Fibroblast of lung (primary cell): ENCODE measurements at regions not wholly inside any gene's neighbourhood (a gene's known extent, or its start where the extent isn't known, plus 50 kb on each side); places are given as distances from the start of the nearest gene placed in this dataset.

Experiments used
- DNase-seq, 2 donors: peaks; one replicate each; pipeline versions ENCODE4 v3.0.0 to v3.0.0-alpha.2; 2010; ENCODE audit warnings: low read depth in 2 of 2
- H2AFZ ChIP-seq: 2 replicates; pipeline ENCODE4 v1.5.1; 2012; ENCODE audit warnings: low read length, control low read depth, inconsistent platforms
- H3K27ac ChIP-seq: 2 replicates; pipeline ENCODE4 v1.5.1; 2011; ENCODE audit warnings: low read length, control low read depth; ENCODE audit not compliant: insufficient read depth
- H3K27me3 ChIP-seq: 2 replicates; pipeline ENCODE4 v1.5.1; 2011; ENCODE audit warnings: mild to moderate bottlenecking, low read length; ENCODE audit not compliant: control insufficient read depth, insufficient read depth
- H3K36me3 ChIP-seq: 2 replicates; pipeline ENCODE4 v1.5.1; 2011; ENCODE audit warnings: low read length; ENCODE audit not compliant: control insufficient read depth, insufficient read depth
- H3K4me1 ChIP-seq: 2 replicates; pipeline ENCODE4 v1.5.1; 2011; ENCODE audit warnings: low read length; ENCODE audit not compliant: control insufficient read depth, insufficient read depth; ENCODE audit errors: extremely low read depth
- H3K4me2 ChIP-seq: 2 replicates; pipeline ENCODE4 v1.5.1; 2011; ENCODE audit warnings: low read length, control low read depth; ENCODE audit not compliant: insufficient read depth; ENCODE audit errors: extremely low read depth
- H3K4me3 ChIP-seq, 4 experiments: fragments of 200-600 bp in 1 of 4; sonication (generic) in 1 of 4; replicated peaks in 1 of 4; 2 replicates each; pipeline ENCODE4 v1.5.1; 2011 to 2016; ENCODE audit warnings: low read length in 4 of 4, low read depth in 3 of 4, mild to moderate bottlenecking in 3 of 4, control low read depth in 2 of 4, inconsistent platforms in 1 of 4, mixed read lengths in 1 of 4; ENCODE audit not compliant: insufficient read depth in 1 of 4; ENCODE audit errors: control extremely low read depth in 1 of 4
- H3K79me2 ChIP-seq: 2 replicates; pipeline ENCODE4 v1.5.1; 2012; ENCODE audit warnings: mild to moderate bottlenecking, low read length, inconsistent platforms; ENCODE audit not compliant: control insufficient read depth, insufficient read depth
- H3K9ac ChIP-seq: 2 replicates; pipeline ENCODE4 v1.5.1; 2011; ENCODE audit warnings: mild to moderate bottlenecking, low read length, control low read depth; ENCODE audit not compliant: insufficient read depth
- H3K9me3 ChIP-seq: 2 replicates; pipeline ENCODE4 v1.5.1; 2012; ENCODE audit warnings: low read depth, low read length; ENCODE audit not compliant: control insufficient read depth, insufficient read depth
- H4K20me1 ChIP-seq: 2 replicates; pipeline ENCODE4 v1.5.1; 2011; ENCODE audit warnings: low read length; ENCODE audit not compliant: control insufficient read depth, insufficient read depth; ENCODE audit errors: extremely low read depth
- CTCF ChIP-seq, 2 donors: IDR thresholded peaks in 1 of 2; conservative IDR thresholded peaks in 1 of 2; 1 replicate in 1 of 2; 2 replicates in 1 of 2; pipeline ENCODE4 v1.5.1; 2011 to 2012; ENCODE audit warnings: low read length in 2 of 2, control low read depth in 1 of 2, inconsistent platforms in 1 of 2, low read depth in 1 of 2, mild to moderate bottlenecking in 1 of 2
- EZH2 ChIP-seq: IDR thresholded peaks from 2 replicates; pipeline ENCODE4 v1.5.1; 2012; ENCODE audit warnings: low read length, control low read depth, mild to moderate bottlenecking; ENCODE audit errors: missing control alignments

DNA sequence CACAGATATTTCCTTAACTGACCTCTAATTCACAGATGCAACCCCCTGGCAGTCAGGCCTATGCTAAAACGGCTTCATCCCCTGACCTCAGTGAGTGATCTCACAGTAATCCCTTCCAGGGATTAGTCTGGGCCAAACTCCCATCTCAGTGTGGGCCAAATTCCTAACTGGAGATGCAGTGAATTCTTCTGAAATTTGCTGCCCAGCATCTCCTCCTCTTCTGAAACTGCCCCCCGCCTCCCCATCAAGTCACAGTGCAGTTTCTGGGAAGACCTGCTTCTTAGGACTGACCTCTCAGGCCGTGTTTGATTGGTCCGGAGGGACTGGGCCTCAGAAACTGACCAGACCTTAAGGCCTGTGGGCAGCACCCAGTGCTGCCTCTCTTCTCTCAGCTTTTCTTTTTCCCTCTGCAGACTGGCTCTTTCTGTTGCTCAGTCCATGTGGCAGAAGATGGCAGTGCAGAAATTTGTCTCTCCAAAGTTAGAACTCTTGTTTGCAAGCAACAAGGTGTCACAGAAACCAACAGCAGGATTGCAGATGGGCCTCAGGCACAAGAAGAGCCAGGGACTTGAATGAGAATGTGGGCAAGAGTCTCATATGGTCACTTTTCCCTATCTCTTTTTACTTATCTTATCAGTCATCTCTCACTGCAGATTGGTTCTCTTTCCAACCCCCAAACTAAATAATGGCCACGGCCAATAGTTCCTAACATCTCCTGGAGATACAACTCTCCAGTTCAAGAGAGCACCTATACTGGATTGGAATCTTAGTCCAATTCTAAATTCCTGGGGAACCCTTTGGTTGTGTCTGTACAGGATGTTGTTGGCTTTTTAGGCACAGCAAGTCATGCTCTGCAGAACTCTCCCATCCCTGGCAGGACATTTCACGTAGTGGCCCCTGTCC is 95.5 kb upstream of the RALGPS2 start:
- H3K27ac ChIP-seq, result peak overlapping the region; percentile 68
- no peaks in the 10 kb centered on the region for H3K36me3 ChIP-seq
- H3K27me3 ChIP-seq, result no peaks in the 10 kb centered on the region
- no peak overlapping the region for H2AFZ ChIP-seq
- H3K9me3 ChIP-seq, result no peaks in the 10 kb centered on the region
- H3K4me1 ChIP-seq, result peaks cover 25% of the 10 kb centered on the region
- peak in 1 of 2 donors; percentile 15 for TF ChIP-seq CTCF (conservative IDR thresholded peaks at IDR 0.05 in 1 of 2, IDR thresholded peaks at IDR 0.05 in 1 of 2; ENCODE audit: low read depth in 1 of 2, low read length in 2 of 2)
- no peak for TF ChIP-seq EZH2
- no peaks in the 10 kb centered on the region for H4K20me1 ChIP-seq
- DNase-seq, result peak; percentile 55 to 89
- no peak overlapping the region for H3K4me3 ChIP-seq
- H3K9ac ChIP-seq, result no peak overlapping the region
- H3K4me2 ChIP-seq, result no peak overlapping the region
- H3K79me2 ChIP-seq, result no peaks in the 10 kb centered on the region

- Histone ChIP-seq H3K4me3 (no peak overlapping the region), H3K27ac (peak overlapping the region; percentile 68), H3K79me2 (no peaks in the 10 kb centered on the region), H3K4me1 (peaks cover 27% of the 10 kb centered on the region), H4K20me1 (no peaks in the 10 kb centered on the region), H2AFZ (no peak overlapping the region), H3K4me2 (no peak overlapping the region), H3K27me3 (no peaks in the 10 kb centered on the region), H3K36me3 (no peaks in the 10 kb centered on the region), H3K9me3 (no peaks in the 10 kb centered on the region), H3K9ac (no peak overlapping the region)
- DNase-seq, result peak in 1 of 2 donors; percentile 82
- TF ChIP-seq CTCF (conservative IDR thresholded peaks at IDR 0.05 in 1 of 2, IDR thresholded peaks at IDR 0.05 in 1 of 2; ENCODE audit: low read depth in 1 of 2, low read length in 2 of 2) (no peak), EZH2 (no peak)
Measured at GRCh38 chr1:178630417-178630816, 94.6 kb upstream of the RALGPS2 start.

DNA sequence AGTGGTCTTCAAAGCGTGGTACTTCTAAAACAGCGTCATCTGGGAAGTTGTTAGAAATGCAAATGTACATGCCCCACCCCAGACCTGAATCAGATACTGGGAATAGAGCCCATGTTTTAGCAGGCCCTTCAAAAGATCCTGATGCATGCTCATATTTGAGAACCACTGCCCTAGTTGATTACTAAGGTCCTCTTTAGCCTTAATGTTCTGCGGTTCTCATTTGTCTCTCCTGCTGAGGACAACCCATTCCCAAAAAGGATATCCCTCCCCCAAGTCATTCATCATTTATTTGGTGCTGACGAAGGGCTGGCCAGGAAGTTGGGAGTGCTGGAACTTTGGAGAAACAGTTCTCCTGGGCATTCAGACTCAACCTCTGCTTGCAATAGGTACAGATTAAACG is 92.4 kb upstream of the RALGPS2 start:
- Histone ChIP-seq H3K79me2 (no peaks in the 10 kb centered on the region), H3K4me2 (no peak overlapping the region), H3K27me3 (no peaks in the 10 kb centered on the region), H2AFZ (no peak overlapping the region), H3K36me3 (no peaks in the 10 kb centered on the region), H3K4me3 (no peak overlapping the region), H3K27ac (no peak overlapping the region), H3K9me3 (no peaks in the 10 kb centered on the region), H3K4me1 (peaks cover 26% of the 10 kb centered on the region), H3K9ac (no peak overlapping the region), H4K20me1 (no peaks in the 10 kb centered on the region)
- no peak for TF ChIP-seq EZH2
- no peak for TF ChIP-seq CTCF (conservative IDR thresholded peaks at IDR 0.05 in 1 of 2, IDR thresholded peaks at IDR 0.05 in 1 of 2; ENCODE audit: low read depth in 1 of 2, low read length in 2 of 2)
- peak; percentile 63 to 96 for DNase-seq
